Adrenal gland (tissue), 5 donors: ENCODE measurements at regions not wholly inside any gene's neighbourhood (a gene's known extent, or its start where the extent isn't known, plus 50 kb on each side); places are given as distances from the start of the nearest gene placed in this dataset.

Source experiments
- CTCF ChIP-seq, 6 experiments: fragments of 450-650 bp in 4 of 6; fragments of 200-600 bp in 2 of 6; sonication (generic) in 1 of 6; IDR thresholded peaks; 1 replicate in 5 of 6; 2 replicates in 1 of 6; pipeline versions ENCODE4 v1.5.1 to v1.8.0; 2016 to 2021; ENCODE audit warnings: antibody characterized with exemption in 6 of 6, mild to moderate bottlenecking in 2 of 6, moderate library complexity in 1 of 6
- POLR2A ChIP-seq, 2 donors: fragments of 450-650 bp; IDR thresholded peaks; one replicate each; pipeline ENCODE4 v1.6.1; 2017; ENCODE audit warnings: antibody characterized with exemption in 2 of 2, mild to moderate bottlenecking in 2 of 2, moderate library complexity in 1 of 2
- donor health status: DM: no; HTN: no; CAD: no.

GRCh38 chrX:114095789-114096188 is 488.1 kb upstream of the HTR2C start:
- TF ChIP-seq CTCF (IDR thresholded peaks at IDR 0.05) (no peak), POLR2A (IDR thresholded peaks at IDR 0.05) (no peak)
